HEK293 (cell line): ENCODE measurements at regions not wholly inside any gene's neighbourhood (a gene's known extent, or its start where the extent isn't known, plus 50 kb on each side); places are given as distances from the start of the nearest gene placed in this dataset.
A peak's percentile ranks its signal among the peaks of the same experiment; 100 is the strongest.

Experiments
- CTCF ChIA-PET: fragments of 350-600 bp; formaldehyde crosslinking; extraction: SDS; loops from one replicate; lab custom pipeline; 2021; ENCODE audit warnings: antibody characterized with exemption; lab: Yijun Ruan, JAX
- POLR2A ChIA-PET: fragments of 300-600 bp; formaldehyde crosslinking; extraction: SDS; loops from one replicate; lab custom pipeline; 2020; ENCODE audit warnings: antibody characterized with exemption, inconsistent platforms; lab: Yijun Ruan, JAX
- H3K27ac ChIP-seq: fragments of 200-500 bp; sonication (Bioruptor generic); 2 replicates; pipeline ENCODE4 v1.5.1; 2014; ENCODE audit warnings: low read depth, low read length, control low read depth, inconsistent platforms; ENCODE audit errors: extremely low read depth
- H3K36me3 ChIP-seq, 2 experiments: fragments of 200-500 bp in 1 of 2; sonication (Bioruptor generic) in 1 of 2; 1 replicate in 1 of 2; 2 replicates in 1 of 2; pipeline ENCODE4 v1.5.1; 2014 to 2017; ENCODE audit warnings: inconsistent platforms in 2 of 2, low read length in 2 of 2; ENCODE audit not compliant: control insufficient read depth in 2 of 2, insufficient read depth in 1 of 2
- H3K4me1 ChIP-seq: fragments of 200-500 bp; sonication (Bioruptor generic); 2 replicates; pipeline ENCODE4 v1.5.1; 2014; ENCODE audit warnings: mild to moderate bottlenecking, low read length, inconsistent platforms; ENCODE audit not compliant: control insufficient read depth, insufficient read depth
- H3K4me3 ChIP-seq: 2 replicates; pipeline ENCODE4 v1.5.1; 2011; ENCODE audit warnings: low read depth, mild to moderate bottlenecking, control low read depth, low read length, moderate library complexity
- H3K9me3 ChIP-seq: fragments of 200-500 bp; sonication (Bioruptor generic); 2 replicates; pipeline ENCODE4 v1.5.1; 2014; ENCODE audit warnings: low read depth, low read length, inconsistent platforms; ENCODE audit not compliant: control insufficient read depth, insufficient read depth
- HIC1 ChIP-seq: fragments of 450-650 bp; formaldehyde crosslinking; IDR thresholded peaks from 2 replicates; pipeline ENCODE4 v1.5.1; 2016; ENCODE audit warnings: missing biosample characterization, missing genetic modification characterization
- KLF1 ChIP-seq: fragments of 450-650 bp; formaldehyde crosslinking; IDR thresholded peaks from 2 replicates; pipeline ENCODE4 v1.5.1; 2016; ENCODE audit warnings: missing biosample characterization, missing genetic modification characterization
- KLF16 ChIP-seq: fragments of 450-650 bp; formaldehyde crosslinking; IDR thresholded peaks from 2 replicates; pipeline ENCODE4 v1.5.1; 2017; ENCODE audit warnings: missing biosample characterization, missing genetic modification characterization
- ZBTB10 ChIP-seq: fragments of 450-650 bp; formaldehyde crosslinking; IDR thresholded peaks from 2 replicates; pipeline ENCODE4 v1.5.1; 2016; ENCODE audit warnings: missing biosample characterization, missing genetic modification characterization
- ZBTB21 ChIP-seq: fragments of 450-650 bp; formaldehyde crosslinking; IDR thresholded peaks from 2 replicates; pipeline ENCODE4 v1.5.1; 2017; ENCODE audit warnings: missing biosample characterization, missing genetic modification characterization
- ZNF112 ChIP-seq: fragments of 450-650 bp; formaldehyde crosslinking; IDR thresholded peaks from 2 replicates; pipeline ENCODE4 v1.5.0; 2017; ENCODE audit warnings: missing biosample characterization, missing genetic modification characterization
- ZNF138 ChIP-seq: fragments of 450-650 bp; formaldehyde crosslinking; IDR thresholded peaks from 2 replicates; pipeline ENCODE4 v1.5.1; 2016; ENCODE audit warnings: missing biosample characterization, missing genetic modification characterization, borderline replicate concordance
- ZNF19 ChIP-seq: fragments of 450-650 bp; formaldehyde crosslinking; IDR thresholded peaks from 2 replicates; pipeline ENCODE4; 2016; ENCODE audit warnings: missing biosample characterization, missing genetic modification characterization, low read depth
- ZNF221 ChIP-seq: fragments of 450-650 bp; formaldehyde crosslinking; IDR thresholded peaks from 2 replicates; pipeline ENCODE4 v1.5.1; 2017; ENCODE audit warnings: missing biosample characterization, missing genetic modification characterization, borderline replicate concordance
- ZNF292 ChIP-seq: fragments of 450-650 bp; formaldehyde crosslinking; IDR thresholded peaks from 2 replicates; pipeline ENCODE4 v1.5.1; 2016; ENCODE audit warnings: low read depth, missing biosample characterization, missing genetic modification characterization, borderline replicate concordance
- ZNF335 ChIP-seq: fragments of 450-650 bp; formaldehyde crosslinking; conservative IDR thresholded peaks from 2 replicates; pipeline ENCODE4 v1.5.1; 2016; ENCODE audit warnings: missing biosample characterization, missing genetic modification characterization
- ZNF350 ChIP-seq: fragments of 450-650 bp; formaldehyde crosslinking; IDR thresholded peaks from 2 replicates; pipeline ENCODE4 v1.5.0; 2017; ENCODE audit warnings: missing biosample characterization, mild to moderate bottlenecking, missing genetic modification characterization
- ZNF394 ChIP-seq: fragments of 450-650 bp; formaldehyde crosslinking; IDR thresholded peaks from 2 replicates; pipeline ENCODE4 v1.5.1; 2016; ENCODE audit warnings: missing biosample characterization, missing genetic modification characterization, mild to moderate bottlenecking, moderate library complexity, borderline replicate concordance
- ZNF449 ChIP-seq: fragments of 450-650 bp; formaldehyde crosslinking; IDR thresholded peaks from 2 replicates; pipeline ENCODE4 v1.5.1; 2017; ENCODE audit warnings: missing biosample characterization, mild to moderate bottlenecking, missing genetic modification characterization, moderate library complexity
- ZNF544 ChIP-seq: fragments of 450-650 bp; formaldehyde crosslinking; IDR thresholded peaks from 2 replicates; pipeline ENCODE4 v1.5.0; 2017; ENCODE audit warnings: missing biosample characterization, missing genetic modification characterization
- ZNF548 ChIP-seq: fragments of 450-650 bp; formaldehyde crosslinking; IDR thresholded peaks from 2 replicates; pipeline ENCODE4 v1.5.1; 2016; ENCODE audit warnings: missing biosample characterization, missing genetic modification characterization
- ZNF610 ChIP-seq: fragments of 450-650 bp; formaldehyde crosslinking; IDR thresholded peaks from 2 replicates; pipeline ENCODE4 v1.5.1; 2016; ENCODE audit warnings: missing biosample characterization, missing genetic modification characterization, borderline replicate concordance
- ZNF626 ChIP-seq: fragments of 450-650 bp; sonication (Bioruptor Pico); formaldehyde crosslinking; IDR thresholded peaks from 2 replicates; pipeline ENCODE4 v1.5.1; 2018; ENCODE audit warnings: missing biosample characterization, missing genetic modification characterization, inconsistent platforms
- ZNF658 ChIP-seq: fragments of 450-650 bp; formaldehyde crosslinking; IDR thresholded peaks from 2 replicates; pipeline ENCODE4; 2016; ENCODE audit warnings: missing biosample characterization, missing genetic modification characterization
- ZNF747 ChIP-seq: fragments of 450-650 bp; formaldehyde crosslinking; IDR thresholded peaks from 2 replicates; pipeline ENCODE4 v1.5.1; 2016; ENCODE audit warnings: missing biosample characterization, missing genetic modification characterization
- ZNF768 ChIP-seq: fragments of 450-650 bp; formaldehyde crosslinking; IDR thresholded peaks from 2 replicates; pipeline ENCODE4 v1.5.1; 2018; ENCODE audit warnings: missing biosample characterization, mild to moderate bottlenecking, missing genetic modification characterization
- ZNF777 ChIP-seq: fragments of 450-650 bp; formaldehyde crosslinking; IDR thresholded peaks from 2 replicates; pipeline ENCODE4 v1.5.1; 2017; ENCODE audit warnings: missing biosample characterization, missing genetic modification characterization, borderline replicate concordance
- ZSCAN4 ChIP-seq: fragments of 450-650 bp; formaldehyde crosslinking; IDR thresholded peaks from 2 replicates; pipeline ENCODE4 v1.5.1; 2017; ENCODE audit warnings: missing biosample characterization, missing genetic modification characterization
- ZXDB ChIP-seq: fragments of 450-650 bp; formaldehyde crosslinking; IDR thresholded peaks from 2 replicates; pipeline ENCODE4 v1.5.1; 2016; ENCODE audit warnings: missing biosample characterization, missing genetic modification characterization

- TF ChIP-seq ZNF138 (tag by site-specific recombination) (no peak), ZNF747 (tag by site-specific recombination) (no peak)
Observed at GRCh38 chr2:38486213-38487026, 109.3 kb upstream of the ATL2 start (continued).

- no peak for TF ChIP-seq ZNF610 (tag by site-specific recombination)
- TF ChIP-seq ZXDB, result no peak
- 0 out of 2 replicates have a peak, but pooled peaks have one; percentile 7 for TF ChIP-seq ZNF335
- CTCF ChIA-PET, result interaction anchor here (1.0 to 1.3 kb wide), 2 partner anchors 12 to 23 kb away, joined by 3 to 5 read pairs; no protein-coding TSS in a partner anchor
Observed at GRCh38 chr2:38485734-38486133, 108.7 kb upstream of the ATL2 start.

GRCh38 chr2:38484957-38485356, 107.9 kb upstream of the ATL2 start:
- Histone ChIP-seq H3K4me1 (no peaks in the 10 kb centered on the region), H3K36me3 (no peaks in the 10 kb centered on the region), H3K9me3 (no peaks in the 10 kb centered on the region), H3K4me3 (no peak overlapping the region), H3K27ac (no peak overlapping the region)
- POLR2A ChIA-PET, result no interaction called here
- TF ChIP-seq ZNF292 (tag by site-specific recombination), result no peak
- TF ChIP-seq ZNF777 (tag by site-specific recombination), result no peak
- no peak for TF ChIP-seq ZNF112 (tag by site-specific recombination)
- no peak for TF ChIP-seq ZNF19 (tag by site-specific recombination)
- TF ChIP-seq ZBTB10 (tag by site-specific recombination), result no peak
- no peak for TF ChIP-seq ZNF221 (tag by site-specific recombination)
- no peak for TF ChIP-seq ZSCAN4
- TF ChIP-seq ZBTB21, result no peak
- no peak for TF ChIP-seq ZNF658
- TF ChIP-seq ZNF768, result no peak
- TF ChIP-seq ZNF449 (tag by site-specific recombination), result no peak
- no peak for TF ChIP-seq ZNF350
- TF ChIP-seq HIC1, result no peak
- TF ChIP-seq KLF16, result no peak
- TF ChIP-seq ZNF544 (tag by site-specific recombination), result no peak
- no peak for TF ChIP-seq KLF1 (tag by site-specific recombination)
- TF ChIP-seq ZNF548 (tag by site-specific recombination), result no peak
- TF ChIP-seq ZNF394 (tag by site-specific recombination), result no peak
- TF ChIP-seq ZNF626 (tag by site-specific recombination), result no peak
- CTCF ChIA-PET, result interaction anchor here (0.6 kb wide), 1 partner anchor 8 kb away, joined by 3 read pairs; no protein-coding TSS in a partner anchor

More at GRCh38 chr2:38485734-38486133, 108.7 kb upstream of the ATL2 start:
- POLR2A ChIA-PET, result no interaction called here
- no peaks in the 10 kb centered on the region for H3K9me3 ChIP-seq
- H3K36me3 ChIP-seq, result no peaks in the 10 kb centered on the region
- no peaks in the 10 kb centered on the region for H3K4me1 ChIP-seq
- H3K4me3 ChIP-seq, result no peak overlapping the region
- no peak overlapping the region for H3K27ac ChIP-seq
